MM.1S (cell line): ENCODE measurements at regions not wholly inside any gene's neighbourhood (a gene's known extent, or its start where the extent isn't known, plus 50 kb on each side); places are given as distances from the start of the nearest gene placed in this dataset.

Source experiments
- DNase-seq: peaks from one replicate; pipeline ENCODE4 v3.0.0-alpha.2; 2015
- H2AFZ ChIP-seq: fragments of 300-600 bp; sonication (generic); 2 replicates; pipeline ENCODE4 v1.6.0; 2016; ENCODE audit warnings: antibody characterized with exemption, low read length
- H3F3A ChIP-seq: fragments of 300-600 bp; sonication (generic); 2 replicates; pipeline ENCODE4 v1.6.1; 2016; ENCODE audit warnings: mild to moderate bottlenecking, antibody characterized with exemption, low read length, moderate library complexity, mixed read lengths; ENCODE audit not compliant: insufficient read depth
- H3K27ac ChIP-seq: fragments of 300-600 bp; sonication (generic); 2 replicates; pipeline ENCODE4 v1.5.1; 2016; ENCODE audit warnings: mild to moderate bottlenecking, low read length
- H3K27me3 ChIP-seq: fragments of 300-600 bp; sonication (generic); replicated peaks from 2 replicates; pipeline ENCODE4 v1.6.0; 2016; ENCODE audit warnings: low read length; ENCODE audit not compliant: insufficient read depth
- H3K36me3 ChIP-seq: fragments of 300-600 bp; sonication (generic); replicated peaks from 2 replicates; pipeline ENCODE4 v1.6.1; 2016; ENCODE audit warnings: mild to moderate bottlenecking, low read length, mixed read lengths; ENCODE audit not compliant: insufficient read depth
- H3K4me1 ChIP-seq: fragments of 300-600 bp; sonication (generic); 2 replicates; pipeline ENCODE4 v1.6.1; 2016; ENCODE audit warnings: low read length, mixed read lengths
- H3K4me2 ChIP-seq: fragments of 300-600 bp; sonication (generic); 2 replicates; pipeline ENCODE4 v1.6.0; 2016; ENCODE audit warnings: low read depth, low read length
- H3K4me3 ChIP-seq: fragments of 300-600 bp; sonication (generic); 2 replicates; pipeline ENCODE4 v1.5.1; 2016; ENCODE audit warnings: low read length, mixed read lengths
- H3K79me2 ChIP-seq: fragments of 300-600 bp; sonication (generic); 2 replicates; pipeline ENCODE4 v1.6.1; 2016; ENCODE audit warnings: mixed run types, low read length, mixed read lengths
- H3K9ac ChIP-seq: fragments of 300-600 bp; sonication (generic); 2 replicates; pipeline ENCODE4 v1.6.1; 2016; ENCODE audit warnings: low read length, mixed read lengths
- H3K9me2 ChIP-seq: fragments of 300-600 bp; sonication (generic); replicated peaks from 2 replicates; pipeline ENCODE4 v1.6.1; 2016; ENCODE audit warnings: mild to moderate bottlenecking, low read length, mixed read lengths; ENCODE audit not compliant: insufficient read depth
- H3K9me3 ChIP-seq: fragments of 300-600 bp; sonication (generic); replicated peaks from 2 replicates; pipeline ENCODE4 v1.6.1; 2016; ENCODE audit warnings: mild to moderate bottlenecking, low read length, mixed read lengths; ENCODE audit not compliant: insufficient read depth
- H4K20me1 ChIP-seq: fragments of 300-600 bp; sonication (generic); 2 replicates; pipeline ENCODE4 v1.6.1; 2016; ENCODE audit warnings: mild to moderate bottlenecking, low read length, moderate library complexity, mixed read lengths; ENCODE audit not compliant: insufficient read depth
- EZH2 ChIP-seq: fragments of 300-600 bp; sonication (generic); optimal IDR thresholded peaks from 2 replicates; pipeline ENCODE3; 2017; ENCODE audit warnings: low read depth, mild to moderate bottlenecking, antibody characterized with exemption, low read length, mixed read lengths
- EZH2phosphoT487 ChIP-seq: fragments of 300-600 bp; sonication (generic); IDR thresholded peaks from 2 replicates; pipeline ENCODE4 v1.6.1; 2018; ENCODE audit warnings: antibody characterized with exemption, low read length
- TF ChIP-seq, protein P1 (sequence below): fragments of 300-600 bp; sonication (generic); IDR thresholded peaks from 2 replicates; pipeline ENCODE4 v1.5.1; 2016; ENCODE audit warnings: antibody characterized with exemption, low read length, mixed read lengths

GRCh38 chr6:158903801-158904200 lies 84.6 kb upstream of the EZR start:
- no peaks in the 10 kb centered on the region for H3K79me2 ChIP-seq
- no peaks in the 10 kb centered on the region for H3K27me3 ChIP-seq
- H3K9me2 ChIP-seq = no peaks in the 10 kb centered on the region
- H3K4me2 ChIP-seq = no peak overlapping the region
- H3K36me3 ChIP-seq = no peaks in the 10 kb centered on the region
- no peaks in the 10 kb centered on the region for H4K20me1 ChIP-seq
- no peak overlapping the region for H3K9ac ChIP-seq
- no peak overlapping the region for H3K4me3 ChIP-seq
- H3K27ac ChIP-seq = no peak overlapping the region
- no peaks in the 10 kb centered on the region for H3K4me1 ChIP-seq
- H2AFZ ChIP-seq = no peak overlapping the region
- H3K9me3 ChIP-seq = no peaks in the 10 kb centered on the region
- TF ChIP-seq EZH2 (no peak), EZH2phosphoT487 (no peak)
- TF ChIP-seq, protein P1, sequence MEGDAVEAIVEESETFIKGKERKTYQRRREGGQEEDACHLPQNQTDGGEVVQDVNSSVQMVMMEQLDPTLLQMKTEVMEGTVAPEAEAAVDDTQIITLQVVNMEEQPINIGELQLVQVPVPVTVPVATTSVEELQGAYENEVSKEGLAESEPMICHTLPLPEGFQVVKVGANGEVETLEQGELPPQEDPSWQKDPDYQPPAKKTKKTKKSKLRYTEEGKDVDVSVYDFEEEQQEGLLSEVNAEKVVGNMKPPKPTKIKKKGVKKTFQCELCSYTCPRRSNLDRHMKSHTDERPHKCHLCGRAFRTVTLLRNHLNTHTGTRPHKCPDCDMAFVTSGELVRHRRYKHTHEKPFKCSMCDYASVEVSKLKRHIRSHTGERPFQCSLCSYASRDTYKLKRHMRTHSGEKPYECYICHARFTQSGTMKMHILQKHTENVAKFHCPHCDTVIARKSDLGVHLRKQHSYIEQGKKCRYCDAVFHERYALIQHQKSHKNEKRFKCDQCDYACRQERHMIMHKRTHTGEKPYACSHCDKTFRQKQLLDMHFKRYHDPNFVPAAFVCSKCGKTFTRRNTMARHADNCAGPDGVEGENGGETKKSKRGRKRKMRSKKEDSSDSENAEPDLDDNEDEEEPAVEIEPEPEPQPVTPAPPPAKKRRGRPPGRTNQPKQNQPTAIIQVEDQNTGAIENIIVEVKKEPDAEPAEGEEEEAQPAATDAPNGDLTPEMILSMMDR = no peak
- H3F3A ChIP-seq = no peaks in the 10 kb centered on the region
- no peak for DNase-seq

DNA sequence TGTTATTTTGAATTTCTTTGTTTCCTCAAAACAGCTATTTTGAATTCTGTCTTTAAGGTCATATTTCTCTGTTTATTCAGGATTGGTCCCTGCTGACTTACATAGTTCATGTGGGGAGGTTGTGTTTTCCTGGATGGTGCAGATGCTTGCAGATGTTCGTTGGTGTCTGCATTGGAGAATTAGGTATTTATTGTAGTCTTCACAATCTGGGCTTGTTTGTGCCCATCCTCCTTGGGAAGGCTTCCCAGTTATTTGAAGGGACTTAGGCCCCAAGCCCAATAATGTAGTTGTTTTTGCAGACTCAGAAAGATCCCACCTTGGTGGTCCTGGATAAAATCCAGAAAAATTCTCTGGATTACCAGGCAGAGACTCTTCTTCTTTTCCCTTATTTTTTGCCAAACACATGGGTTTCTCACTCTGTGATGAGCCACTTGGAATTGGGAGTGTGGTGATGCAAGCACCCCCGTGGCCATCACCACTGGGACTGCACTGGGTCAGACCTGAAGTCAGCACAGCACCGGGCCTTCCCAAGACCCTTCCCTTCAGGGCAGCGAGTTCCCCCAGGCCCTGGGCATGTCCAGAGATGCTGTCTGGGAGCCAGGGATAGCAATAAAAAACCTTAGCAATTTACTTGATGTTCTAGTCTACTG lies 81.6 kb upstream of the EZR start:
- no peak for DNase-seq
- TF ChIP-seq, protein P1 = no peak
- TF ChIP-seq EZH2phosphoT487 (no peak), EZH2 (no peak)
- Histone ChIP-seq H3K4me2 (no peak overlapping the region), H3K27ac (no peak overlapping the region), H3K4me1 (no peaks in the 10 kb centered on the region), H3K36me3 (no peaks in the 10 kb centered on the region), H3K27me3 (no peaks in the 10 kb centered on the region), H3K79me2 (no peaks in the 10 kb centered on the region), H3K4me3 (no peak overlapping the region), H2AFZ (no peak overlapping the region), H3K9ac (no peak overlapping the region), H3K9me2 (no peaks in the 10 kb centered on the region), H3F3A (no peaks in the 10 kb centered on the region), H4K20me1 (no peaks in the 10 kb centered on the region), H3K9me3 (no peaks in the 10 kb centered on the region)

- Histone ChIP-seq H3K4me1 (no peaks in the 10 kb centered on the region), H3K9ac (no peak overlapping the region), H3K27ac (no peak overlapping the region), H3K79me2 (no peaks in the 10 kb centered on the region), H3K9me3 (no peaks in the 10 kb centered on the region), H3K9me2 (no peaks in the 10 kb centered on the region), H2AFZ (no peak overlapping the region), H3K4me3 (no peak overlapping the region), H3K4me2 (no peak overlapping the region), H3K36me3 (no peaks in the 10 kb centered on the region), H4K20me1 (no peaks in the 10 kb centered on the region), H3F3A (no peaks in the 10 kb centered on the region), H3K27me3 (no peaks in the 10 kb centered on the region)
- TF ChIP-seq, protein P1 = no peak
- TF ChIP-seq EZH2 (no peak), EZH2phosphoT487 (no peak)
- DNase-seq = no peak
These were observed 78.1 kb upstream of the EZR start for GRCh38 chr6:158897236-158897635.
